Dermis microvascular lymphatic vessel endothelial cell (primary cell): ENCODE measurements at regions not wholly inside any gene's neighbourhood (a gene's known extent, or its start where the extent isn't known, plus 50 kb on each side); places are given as distances from the start of the nearest gene placed in this dataset.

Experiments used
- DNase-seq, 2 donors: peaks; one replicate each; pipeline versions ENCODE4 v3.0.0 to v3.0.0-alpha.2; 2010; ENCODE audit warnings: low read depth in 2 of 2

GRCh38 chr1:147851149-147851548, 51.4 kb upstream of the GJA8 start:
- peak in 1 of 2 donors; percentile 90 for DNase-seq

- DNase-seq, result no peak
Observed at GRCh38 chr1:147852706-147853225, 49.8 kb upstream of the GJA8 start.
